AG08396 (cell line): ENCODE measurements at regions not wholly inside any gene's neighbourhood (a gene's known extent, or its start where the extent isn't known, plus 50 kb on each side); places are given as distances from the start of the nearest gene placed in this dataset.

Source experiments
- DNase-seq: peaks from one replicate; pipeline ENCODE4 v3.0.0; 2012; ENCODE audit warnings: low spot score, mixed read lengths

DNA sequence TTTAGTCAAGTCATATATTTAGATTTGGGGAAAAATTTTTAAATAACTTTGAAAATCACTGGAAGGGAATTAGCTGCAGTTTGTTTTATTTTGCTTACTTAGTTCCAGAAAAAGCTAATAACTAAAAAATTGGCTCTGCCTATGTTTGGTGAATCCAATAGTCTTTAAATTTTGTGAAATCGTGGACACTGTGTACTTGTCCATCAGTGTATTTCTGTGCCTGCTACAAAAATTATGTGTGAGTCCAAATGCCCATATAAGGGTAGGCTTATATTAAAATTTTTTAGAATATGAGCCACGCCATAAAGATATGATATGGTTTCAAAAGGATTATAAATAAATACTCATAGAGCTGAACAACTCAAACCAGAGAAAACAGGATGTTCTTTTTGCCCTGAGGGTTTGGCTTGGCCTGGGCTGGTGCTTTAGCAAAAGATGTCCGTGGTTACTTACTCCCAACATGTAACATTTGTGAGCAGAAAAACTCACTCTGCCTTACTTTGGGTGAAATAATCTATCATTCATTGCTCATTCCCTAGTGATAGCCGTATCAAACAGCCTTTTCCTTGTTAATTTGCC, 133.2 kb upstream of the PRLR start:
- no peak for DNase-seq

DNA sequence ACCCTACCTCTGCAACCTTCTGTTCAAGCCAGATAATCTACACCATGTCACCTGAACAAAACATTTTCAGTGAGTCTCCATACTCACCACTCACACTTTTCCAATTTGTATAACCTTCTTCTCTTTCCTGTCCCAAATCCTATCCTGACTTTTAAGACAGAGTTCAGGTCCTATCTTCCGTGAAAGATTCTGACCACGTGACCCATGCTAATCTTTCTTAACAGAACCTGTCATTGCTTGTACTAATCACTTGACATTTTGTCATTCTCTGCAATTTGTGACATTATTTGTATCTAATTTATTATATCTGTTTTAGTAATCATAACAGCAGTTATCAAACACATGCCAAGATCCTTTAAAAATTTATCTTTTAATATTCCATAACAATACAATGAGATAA, 132.5 kb upstream of the PRLR start:
- DNase-seq = no peak

GRCh38 chr5:35360671-35361070, 130.4 kb upstream of the PRLR start:
- DNase-seq = no peak

DNA sequence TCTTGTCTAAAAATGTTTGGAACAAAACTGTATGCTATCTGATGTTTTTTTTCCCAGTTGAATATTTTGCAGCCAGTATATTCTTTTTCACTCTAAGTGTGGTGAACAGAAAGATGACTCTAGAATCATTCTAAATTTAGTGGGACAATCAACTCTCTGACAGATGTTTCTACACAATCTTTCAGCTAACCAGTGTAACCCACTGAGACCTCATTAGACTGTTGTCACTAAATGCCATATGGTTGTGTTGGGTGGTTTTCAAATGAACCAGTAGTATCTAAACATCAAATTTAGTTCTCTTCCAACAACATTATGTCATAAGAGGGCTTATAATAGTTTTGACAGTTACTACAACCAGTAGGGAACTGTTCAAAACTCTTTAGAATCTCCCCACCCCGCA, 129.6 kb upstream of the PRLR start:
- DNase-seq = no peak

GRCh38 chr5:35357973-35358372, 127.7 kb upstream of the PRLR start:
- no peak for DNase-seq

DNA sequence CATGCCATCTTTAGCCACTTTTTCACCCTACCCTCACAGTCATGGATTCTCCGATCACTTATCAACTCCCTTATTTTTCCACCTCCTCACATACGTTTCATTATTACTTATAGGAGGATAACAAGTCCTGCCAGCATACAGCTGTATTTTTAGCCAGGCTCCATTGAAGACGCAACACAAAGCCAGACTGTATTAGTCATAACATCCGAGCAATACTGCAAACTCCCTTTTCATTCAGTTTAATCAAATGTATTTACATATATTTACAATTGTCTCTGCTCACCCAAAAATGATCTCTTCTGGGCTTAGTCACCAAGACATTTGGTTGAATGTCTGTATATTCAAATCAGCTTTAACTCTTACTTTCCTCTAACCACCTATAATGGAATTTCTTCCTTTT, 126.4 kb upstream of the PRLR start:
- DNase-seq = no peak

GRCh38 chr5:35354751-35355150, 124.5 kb upstream of the PRLR start:
- DNase-seq = no peak

GRCh38 chr5:35345222-35345621, 114.9 kb upstream of the PRLR start:
- no peak for DNase-seq

GRCh38 chr5:35342664-35343063, 112.4 kb upstream of the PRLR start:
- DNase-seq = no peak

DNA sequence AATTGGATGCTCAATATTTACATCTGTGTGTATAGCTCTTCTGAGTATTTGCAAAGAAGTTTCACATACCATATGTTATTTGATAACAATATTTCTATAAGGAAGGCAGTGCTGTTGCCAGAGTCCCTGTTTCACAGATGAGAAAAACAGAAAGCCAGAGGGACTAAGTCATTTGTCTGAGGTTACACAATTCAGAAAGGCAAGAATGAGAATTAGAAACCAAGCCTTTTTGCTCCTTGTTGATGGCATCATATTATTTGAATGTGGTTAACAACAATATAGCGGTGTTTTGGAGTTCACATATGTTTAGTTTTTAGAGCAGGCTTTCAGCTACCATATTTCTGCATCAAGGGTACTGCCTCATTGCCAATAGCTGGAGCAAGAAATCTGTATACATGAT, 110.9 kb upstream of the PRLR start:
- no peak for DNase-seq

DNA sequence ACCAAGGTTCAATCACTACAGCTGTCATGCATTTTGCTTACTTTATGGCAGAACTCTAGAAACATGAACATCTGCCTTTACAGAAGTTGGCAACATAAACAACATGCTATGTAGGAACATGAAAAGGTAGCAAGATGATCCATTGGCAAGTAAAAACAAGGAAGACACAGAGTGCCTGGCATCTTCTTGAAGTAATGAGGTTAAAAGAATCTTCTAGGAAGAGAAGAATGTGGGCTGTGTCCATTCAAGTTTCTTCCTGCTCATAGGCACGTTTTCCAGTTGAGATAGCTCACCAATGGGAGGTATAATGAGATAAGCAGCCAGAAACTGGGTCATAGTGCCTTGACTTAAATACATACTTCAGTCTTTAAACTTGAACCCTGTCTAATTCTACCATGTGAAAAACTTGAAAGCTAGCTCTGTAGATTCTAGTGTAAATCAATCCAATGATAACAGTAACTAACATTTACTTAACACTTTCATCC, 109.4 kb upstream of the PRLR start:
- DNase-seq = no peak

DNA sequence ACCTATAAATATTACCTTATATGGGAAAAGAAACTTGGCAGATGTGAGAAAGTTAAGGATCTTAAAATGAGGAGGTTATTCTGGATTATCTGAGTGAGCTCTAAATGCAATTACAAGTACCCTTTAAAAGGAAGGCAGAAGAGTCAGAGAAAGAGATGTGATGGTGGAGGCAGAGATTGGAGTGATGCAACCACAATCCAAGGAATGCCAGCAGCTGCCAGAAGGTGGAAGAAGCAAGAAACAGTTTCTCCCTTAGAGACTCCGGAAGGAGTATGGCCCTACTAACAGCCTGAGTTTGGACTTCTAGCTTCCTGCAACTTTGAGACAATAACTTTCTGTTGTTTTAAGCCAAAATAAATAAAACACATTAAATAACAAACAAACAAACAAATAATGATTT, 108.7 kb upstream of the PRLR start:
- no peak for DNase-seq

DNA sequence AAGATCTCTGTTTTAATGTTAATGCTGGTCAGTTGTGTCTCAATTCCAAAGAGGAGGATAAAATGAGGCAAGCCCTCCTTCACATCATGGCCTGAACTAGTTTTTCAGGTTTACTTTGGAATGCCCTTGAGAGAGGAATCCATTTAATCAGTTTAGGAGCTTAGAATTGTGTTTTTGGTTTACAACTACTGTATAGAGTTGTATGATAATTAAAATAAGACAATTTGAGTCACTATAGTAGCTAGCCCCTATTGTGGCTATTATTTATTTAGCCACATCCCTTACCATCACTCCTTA, 107.8 kb upstream of the PRLR start:
- DNase-seq = no peak

DNA sequence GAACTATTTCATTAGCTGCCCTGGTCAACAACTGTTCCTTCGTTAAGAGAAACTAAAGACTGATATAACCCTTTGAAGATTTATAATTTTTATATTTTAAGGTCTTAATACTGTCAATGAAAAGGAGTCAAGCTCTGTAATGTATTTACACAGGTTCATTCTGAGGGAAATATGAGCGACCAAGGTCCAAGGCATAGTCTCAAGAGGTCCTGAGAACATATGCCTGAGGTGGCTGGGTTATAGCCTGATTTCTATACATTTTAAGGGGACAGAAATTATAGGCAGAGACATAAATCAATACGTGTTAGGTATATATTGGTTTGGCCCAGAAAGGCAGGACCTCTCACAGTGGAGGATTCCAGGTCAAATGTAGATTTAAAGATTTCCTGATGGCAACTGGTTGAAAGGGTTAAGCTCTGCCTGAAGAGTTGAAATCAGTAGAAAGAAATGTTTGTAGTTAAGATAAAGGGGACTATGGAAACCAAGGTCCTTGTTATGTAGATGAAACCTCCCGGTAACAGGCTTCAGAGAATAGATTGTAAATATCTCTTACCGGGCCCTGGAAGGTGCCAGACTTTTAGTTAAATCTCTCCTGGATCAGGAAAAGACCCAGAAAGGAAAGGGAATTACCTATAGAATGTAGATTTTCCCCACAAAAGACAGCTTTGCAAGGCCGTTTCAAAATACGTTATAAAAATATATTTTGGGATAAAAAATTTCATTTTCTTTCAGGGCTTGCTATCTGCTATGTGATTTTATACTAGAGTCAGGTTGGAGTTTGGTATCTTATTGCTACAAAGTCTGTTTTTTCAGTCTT, 107.3 kb upstream of the PRLR start:
- no peak for DNase-seq

GRCh38 chr5:35336230-35336629, 105.9 kb upstream of the PRLR start:
- no peak for DNase-seq

GRCh38 chr5:35335752-35336151, 105.5 kb upstream of the PRLR start:
- no peak for DNase-seq

DNA sequence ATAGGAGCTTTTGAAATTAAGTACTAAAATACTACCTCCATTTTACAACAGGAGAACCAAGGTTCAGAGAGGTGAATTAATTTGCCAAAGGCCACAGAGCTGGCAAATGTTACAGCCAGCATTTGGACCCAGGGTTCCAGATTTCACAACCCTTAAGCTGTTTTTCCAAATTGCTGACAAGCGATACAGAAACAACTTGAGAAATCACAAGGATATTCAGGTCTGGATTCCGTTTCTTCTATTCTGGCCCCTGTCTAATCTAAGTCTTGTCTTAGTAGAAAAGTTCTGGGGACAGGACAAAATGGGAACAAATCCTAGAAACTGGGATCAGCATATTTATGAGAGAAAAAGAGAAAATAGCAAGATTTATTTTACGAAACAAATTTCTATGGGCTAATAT, 103.1 kb upstream of the PRLR start:
- no peak for DNase-seq

DNA sequence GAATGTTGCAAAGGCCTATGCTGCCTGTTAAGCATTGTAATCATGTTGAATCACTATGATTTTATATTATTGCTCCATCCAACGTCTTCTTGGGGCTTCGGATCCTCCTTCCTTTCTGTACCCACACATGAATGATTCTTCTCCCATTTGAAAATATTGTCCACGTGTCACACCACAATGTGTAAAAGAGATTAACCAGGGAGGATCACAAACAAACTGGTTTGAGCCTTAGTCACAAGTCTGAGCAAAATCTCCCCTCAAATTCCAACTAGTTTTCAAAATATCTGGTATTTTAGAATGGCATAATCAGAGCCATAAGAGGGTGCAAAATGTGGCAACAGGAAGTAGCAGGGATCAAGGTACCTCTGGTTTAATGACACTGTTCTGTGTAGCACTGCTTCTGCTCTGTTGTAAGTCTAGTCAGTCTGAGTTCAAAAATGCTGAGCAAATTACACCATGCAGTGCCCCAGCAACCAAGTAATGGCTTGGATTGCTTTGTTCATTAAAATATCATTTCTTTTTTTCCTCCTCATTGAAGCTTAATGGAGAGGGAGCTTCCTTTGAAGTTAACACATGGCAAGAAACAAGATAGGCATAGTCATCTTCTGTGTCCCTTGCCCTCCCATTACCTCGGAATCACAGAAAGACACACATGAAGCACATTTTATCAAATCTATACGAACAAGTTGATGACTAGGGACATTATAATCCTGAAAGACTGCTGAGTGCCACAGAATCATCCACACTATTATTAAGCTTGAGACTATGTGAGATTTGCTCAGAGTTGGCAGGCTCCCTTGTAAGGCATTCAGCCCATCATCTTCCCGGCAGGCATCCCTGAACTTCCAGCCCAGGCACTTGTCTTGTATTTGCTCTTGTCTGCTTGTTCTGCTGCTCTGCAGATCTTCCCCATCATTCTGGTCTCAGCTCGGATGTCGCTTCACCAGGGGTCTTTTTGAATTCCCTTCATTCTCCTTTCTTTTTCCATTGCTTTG, 102.0 kb upstream of the PRLR start:
- no peak for DNase-seq

GRCh38 chr5:35325836-35326235, 95.5 kb upstream of the PRLR start:
- no peak for DNase-seq

GRCh38 chr5:35324679-35325078, 94.4 kb upstream of the PRLR start:
- DNase-seq = no peak

- DNase-seq = no peak
Measured at GRCh38 chr5:35324201-35324600, 93.9 kb upstream of the PRLR start.

DNA sequence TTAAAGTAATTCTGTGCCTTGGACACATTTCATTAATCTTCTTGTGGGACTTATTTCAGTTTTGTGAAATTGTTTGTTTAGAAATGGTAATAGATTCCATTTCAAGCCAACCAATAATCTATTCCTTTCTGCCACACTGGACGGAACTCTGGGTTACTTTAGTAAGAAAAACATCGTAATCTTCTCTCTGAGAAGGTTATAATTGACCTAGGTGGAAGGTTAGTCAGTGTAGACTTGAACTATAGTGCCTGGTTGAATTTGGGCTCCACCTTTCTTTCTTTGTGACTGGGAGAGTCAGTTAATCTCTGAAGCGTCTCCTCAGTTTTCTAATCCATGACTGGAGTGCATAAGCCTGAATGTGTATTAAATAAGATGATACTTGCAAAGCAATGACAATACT, 89.7 kb upstream of the PRLR start:
- no peak for DNase-seq
